ENCODE measurements at regions not wholly inside any gene's neighbourhood (a gene's known extent, or its start where the extent isn't known, plus 50 kb on each side); places are given as distances from the start of the nearest gene placed in this dataset.

DNA sequence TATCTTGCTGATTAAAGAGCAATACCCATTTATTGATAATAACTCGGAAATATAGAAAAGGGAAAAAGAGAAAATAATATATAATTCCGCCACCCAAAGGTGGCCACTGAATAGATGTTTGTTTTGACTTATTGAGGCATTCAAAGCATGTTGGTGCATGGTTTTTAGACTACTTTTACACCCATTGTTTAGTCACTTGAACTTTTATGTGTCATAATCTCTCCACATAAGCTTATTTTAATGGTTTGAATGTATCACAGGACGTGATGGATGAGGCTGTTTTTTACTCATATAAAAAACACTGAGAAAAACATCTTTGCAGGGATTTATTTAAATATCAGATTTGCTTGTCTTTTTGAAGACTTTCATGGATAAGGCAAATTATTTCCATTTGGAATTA lies 120.4 kb downstream of the ACKR3 start:
- DNase-seq (ENCODE audit: low read depth in 2 of 2), result no peak

DNA sequence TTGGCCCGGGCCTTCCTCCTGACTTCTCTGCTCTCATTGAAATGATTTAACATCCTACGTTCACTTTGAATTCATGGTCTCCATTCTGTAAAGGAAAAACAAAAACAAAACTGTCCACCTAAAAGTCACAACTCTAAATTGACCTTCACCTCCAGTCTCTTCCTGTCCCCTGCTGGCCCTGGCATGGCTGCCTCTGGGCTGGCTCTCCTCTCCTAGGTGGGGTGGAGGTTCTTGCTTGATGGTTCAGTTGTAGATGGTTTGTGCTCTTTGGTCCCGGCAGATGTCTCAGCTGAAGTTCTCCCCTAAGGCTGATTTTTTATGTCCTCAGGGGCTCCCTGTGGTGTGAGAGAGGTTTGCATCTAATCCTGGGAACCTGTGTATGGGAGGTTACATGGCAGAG lies 121.1 kb downstream of the ACKR3 start:
- no peak for DNase-seq (ENCODE audit: low read depth in 2 of 2)

DNA sequence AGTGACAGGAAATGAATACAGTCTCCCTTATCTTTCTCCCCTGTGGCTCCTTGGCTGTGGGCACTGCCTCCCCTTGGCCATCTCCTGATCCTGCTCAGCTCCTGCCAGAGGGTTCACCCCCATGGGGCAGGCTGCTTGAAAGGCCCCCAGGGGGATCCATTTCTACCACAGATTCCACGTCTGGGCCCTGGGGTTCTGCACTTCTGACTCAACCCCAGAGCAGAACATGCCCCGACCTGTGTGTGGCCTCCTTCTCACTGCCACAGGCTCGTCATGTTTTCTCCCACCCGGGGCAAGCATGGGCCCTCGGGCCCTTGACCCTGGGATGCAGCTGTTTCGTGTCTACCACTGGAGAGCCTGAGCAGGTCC lies 122.2 kb downstream of the ACKR3 start:
- DNase-seq (ENCODE audit: low read depth in 2 of 2), result no peak

GRCh38 chr2:236692937-236693336 lies 123.3 kb downstream of the ACKR3 start:
- no peak for DNase-seq (ENCODE audit: low read depth in 2 of 2)

DNA sequence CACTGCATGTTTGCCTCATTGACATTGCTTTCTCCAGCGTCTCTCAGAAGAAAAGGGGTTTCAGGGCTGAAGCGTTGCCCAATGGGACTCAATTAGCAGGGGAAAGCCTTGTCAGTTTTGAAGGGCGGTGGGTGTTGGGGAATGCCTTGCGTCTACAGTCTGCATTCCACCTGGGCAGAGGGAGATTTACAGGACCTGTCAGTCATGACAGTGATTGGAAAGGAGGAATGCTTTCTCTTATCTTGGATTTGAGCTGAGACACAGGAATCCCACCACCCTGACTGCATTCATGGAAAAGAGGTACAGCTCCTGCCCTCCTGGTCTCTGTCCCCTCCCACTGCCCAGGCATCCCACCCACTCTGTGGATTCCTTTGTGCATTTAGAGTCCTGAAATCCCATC lies 123.9 kb downstream of the ACKR3 start:
- DNase-seq (ENCODE audit: low read depth in 2 of 2), result no peak

DNA sequence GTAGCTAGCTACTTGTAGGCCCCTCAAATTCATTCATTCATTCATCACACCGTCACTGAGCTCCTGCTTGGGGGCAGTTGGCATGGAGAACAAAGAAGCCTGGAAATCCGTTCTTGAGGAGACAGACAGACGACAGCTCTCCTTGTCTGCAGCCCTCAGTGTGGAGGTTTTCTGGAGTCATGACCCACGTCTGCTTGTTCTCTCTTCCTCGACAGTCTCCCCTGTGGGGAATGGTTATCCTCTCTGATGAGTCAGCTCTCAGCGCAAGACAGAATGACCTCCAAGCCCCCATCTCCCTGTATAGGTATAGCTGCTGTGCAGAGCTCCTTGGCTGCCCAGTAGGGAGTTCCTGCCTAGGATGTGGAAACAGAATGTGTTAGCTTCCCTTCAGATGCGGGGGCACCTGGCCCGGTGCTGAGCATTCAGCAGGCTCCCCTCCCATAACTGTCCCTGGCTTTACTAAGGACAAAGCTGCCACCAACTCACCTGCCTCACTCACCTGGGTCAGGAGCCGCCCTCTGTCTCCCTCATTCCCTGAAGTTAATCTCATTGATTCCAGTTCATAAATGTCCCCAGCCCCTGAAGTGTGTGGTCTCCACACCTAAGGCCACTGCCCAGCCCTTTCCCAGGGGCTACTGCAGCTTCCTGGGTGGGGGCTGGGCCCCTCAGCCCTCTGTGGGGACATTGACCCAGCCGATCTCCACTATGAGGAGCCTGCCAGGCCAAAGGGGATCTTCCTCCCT lies 124.7 kb downstream of the ACKR3 start:
- DNase-seq (ENCODE audit: low read depth in 2 of 2), result no peak

GRCh38 chr2:236696834-236697233 lies 127.2 kb downstream of the ACKR3 start:
- DNase-seq (ENCODE audit: low read depth in 2 of 2), result no peak

DNA sequence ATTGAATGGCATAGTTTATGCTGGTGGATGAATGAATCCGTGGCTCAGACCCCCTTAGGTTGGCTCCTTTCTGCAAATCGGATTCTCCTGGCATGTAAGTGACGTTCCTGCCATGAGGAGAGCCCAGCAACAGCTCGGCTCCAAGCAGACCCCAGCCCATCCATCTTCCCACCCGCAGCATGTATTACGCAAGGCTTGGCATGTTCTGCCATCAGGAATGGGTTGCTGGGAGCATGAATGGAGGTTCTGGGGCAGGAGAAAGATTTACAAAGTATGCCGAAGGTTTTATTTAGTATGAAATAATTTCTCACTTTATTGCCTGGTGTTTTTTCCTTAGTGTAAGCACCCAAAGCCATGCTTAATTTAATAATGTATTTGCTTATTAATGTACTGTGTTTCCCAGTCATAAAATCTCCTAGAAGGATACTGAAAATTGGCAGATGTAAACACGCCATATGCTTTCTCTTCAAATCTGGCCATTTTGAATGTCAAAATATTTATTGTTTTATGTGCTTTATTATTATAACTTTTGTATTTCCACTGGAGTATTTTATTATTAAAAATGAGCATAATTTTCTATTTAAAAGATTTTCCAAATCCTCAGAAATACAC lies 128.5 kb downstream of the ACKR3 start:
- DNase-seq (ENCODE audit: low read depth in 2 of 2), result no peak

GRCh38 chr2:236700703-236701102 lies 131.1 kb downstream of the ACKR3 start:
- DNase-seq (ENCODE audit: low read depth in 2 of 2), result no peak

- DNase-seq (ENCODE audit: low read depth in 2 of 2), result no peak
Observed at GRCh38 chr2:236702657-236703372, 133.2 kb downstream of the ACKR3 start.

- no peak for DNase-seq (ENCODE audit: low read depth in 2 of 2)
Observed at GRCh38 chr2:236703373-236703709, 133.7 kb downstream of the ACKR3 start.

- no peak for DNase-seq (ENCODE audit: low read depth in 2 of 2)
Observed at GRCh38 chr2:236703906-236704305, 134.3 kb downstream of the ACKR3 start.

DNA sequence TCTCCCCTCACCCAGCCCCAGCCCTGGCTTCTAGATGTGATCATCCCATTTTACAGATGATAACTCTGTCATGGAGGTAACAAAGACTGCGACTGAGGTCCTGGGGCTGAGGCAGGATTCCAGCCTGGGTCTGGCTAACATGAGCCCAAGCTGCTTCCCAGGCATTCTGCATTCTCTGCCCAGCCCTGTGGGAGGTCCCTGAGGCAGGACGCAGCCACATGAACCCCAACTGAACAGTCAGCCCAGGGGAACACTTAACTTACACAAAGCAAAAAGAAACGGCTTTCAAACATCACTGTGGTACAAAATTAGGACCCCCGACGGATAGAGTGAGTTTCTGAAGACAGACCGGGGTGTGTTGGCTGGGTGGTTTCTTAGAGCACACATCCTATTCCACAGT lies 135.3 kb downstream of the ACKR3 start:
- DNase-seq (ENCODE audit: low read depth in 2 of 2), result no peak

GRCh38 chr2:236705295-236706105 lies 135.9 kb downstream of the ACKR3 start:
- no peak for DNase-seq (ENCODE audit: low read depth in 2 of 2)

DNA sequence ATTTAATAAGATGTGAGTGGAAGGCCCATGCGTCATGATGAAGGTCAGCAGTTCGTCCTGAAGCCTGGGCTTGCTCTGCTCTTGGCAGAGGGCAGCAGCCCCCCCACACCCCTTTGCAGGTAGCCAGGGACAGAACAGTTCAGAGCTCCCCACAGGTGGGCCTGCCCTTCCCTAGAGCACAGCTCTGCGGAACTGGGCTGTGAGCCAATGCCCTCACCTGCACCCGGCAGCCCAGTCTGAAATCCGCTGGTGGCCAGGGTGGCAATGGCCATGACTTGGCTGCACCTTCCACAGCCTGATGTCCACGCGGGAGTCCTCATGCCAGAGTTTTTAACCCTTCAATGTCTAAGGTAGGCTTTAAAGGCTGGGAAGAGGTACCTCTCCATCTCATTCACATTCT lies 136.7 kb downstream of the ACKR3 start:
- no peak for DNase-seq (ENCODE audit: low read depth in 2 of 2)

- no peak for DNase-seq (ENCODE audit: low read depth in 2 of 2)
Observed at GRCh38 chr2:236706803-236707202, 137.2 kb downstream of the ACKR3 start.

DNA sequence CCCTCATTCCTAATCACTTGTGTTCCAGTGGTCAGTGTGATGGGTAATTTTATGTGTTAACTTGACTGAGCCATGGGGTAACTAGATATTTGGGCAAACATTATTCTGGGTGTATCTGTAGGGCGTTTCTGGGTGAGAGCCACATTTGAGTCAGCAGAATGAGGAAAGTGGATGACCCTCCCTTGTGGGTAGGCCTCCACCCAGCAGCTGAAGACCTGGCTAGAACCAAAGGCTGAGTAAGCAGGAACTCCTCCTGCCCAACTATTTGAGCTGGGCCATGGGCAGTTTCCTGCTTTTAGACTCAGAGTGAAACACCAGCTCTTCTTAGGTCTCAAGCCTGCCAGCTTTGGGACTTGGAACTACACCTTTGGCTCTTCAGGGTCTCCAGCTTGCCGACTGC lies 141.8 kb downstream of the ACKR3 start:
- DNase-seq (ENCODE audit: low read depth in 2 of 2), result no peak

- no peak for DNase-seq (ENCODE audit: low read depth in 2 of 2)
Observed at GRCh38 chr2:236712304-236712703, 142.7 kb downstream of the ACKR3 start.

GRCh38 chr2:236712961-236713673 lies 143.5 kb downstream of the ACKR3 start:
- DNase-seq (ENCODE audit: low read depth in 2 of 2), result no peak

GRCh38 chr2:236714080-236714479 lies 144.5 kb downstream of the ACKR3 start:
- no peak for DNase-seq (ENCODE audit: low read depth in 2 of 2)

GRCh38 chr2:236715077-236715476 lies 145.5 kb downstream of the ACKR3 start:
- DNase-seq (ENCODE audit: low read depth in 2 of 2), result no peak

- DNase-seq (ENCODE audit: low read depth in 2 of 2), result no peak
Observed at GRCh38 chr2:236715491-236715961, 145.9 kb downstream of the ACKR3 start.

All from activated CD4-positive, alpha-beta T cell treated with anti-CD3 and anti-CD28 coated beads for 24 hours (primary cell).